Endothelial cell of umbilical vein (primary cell): ENCODE measurements at regions not wholly inside any gene's neighbourhood (a gene's known extent, or its start where the extent isn't known, plus 50 kb on each side); places are given as distances from the start of the nearest gene placed in this dataset.

Experiments used
- BruUV-seq: library from RNA; stranded (reverse); fragments of 400-500 nt; replicated peaks from 2 replicates; lab custom pipeline; 2021; lab: Mats Ljungman, UMichigan
- CTCF ChIA-PET: fragments of 300-600, 350-600 bp; sonication (Branson Sonifier 250); formaldehyde crosslinking; loops from one replicate; lab custom pipeline; 2021; ENCODE audit warnings: antibody characterized with exemption, inconsistent platforms; lab: Charles Lee
- POLR2A ChIA-PET: fragments of 300-600, 350-600 bp; sonication (Branson Sonifier 250); formaldehyde crosslinking; loops from one replicate; lab custom pipeline; 2021; ENCODE audit warnings: antibody characterized with exemption, inconsistent platforms; lab: Charles Lee
- DNase-seq: peaks from one replicate; pipeline ENCODE4 v3.0.0-alpha.2; 2011; ENCODE audit warnings: low read depth, low spot score
- FAIRE-seq: peaks from 2 replicates; lab custom pipeline; 2011; peaks lifted over from hg19 to GRCh38; lab: Jason Lieb, UNC
- H2AFZ ChIP-seq: 2 replicates; pipeline ENCODE4 v1.6.0; 2012; ENCODE audit warnings: low read depth, low read length, control low read depth, inconsistent platforms
- H3K27ac ChIP-seq: 2 replicates; pipeline ENCODE4 v1.5.1; 2011; ENCODE audit warnings: low read depth, mild to moderate bottlenecking, control low read depth, low read length, moderate library complexity; ENCODE audit not compliant: insufficient read depth
- H3K27me3 ChIP-seq, 2 experiments: 2 replicates each; pipeline versions ENCODE4 v1.6.0 to v1.6.1; 2011; ENCODE audit warnings: low read length in 2 of 2, mixed read lengths in 1 of 2; ENCODE audit not compliant: control insufficient read depth in 2 of 2, insufficient read depth in 2 of 2
- H3K36me3 ChIP-seq, 2 experiments: 2 replicates in 1 of 2; 3 replicates in 1 of 2; pipeline ENCODE4 v1.5.1; 2011; ENCODE audit warnings: low read length in 2 of 2, mild to moderate bottlenecking in 1 of 2, moderate library complexity in 1 of 2; ENCODE audit not compliant: control insufficient read depth in 2 of 2, insufficient read depth in 2 of 2; ENCODE audit errors: extremely low read depth in 1 of 2
- H3K4me1 ChIP-seq: 3 replicates; pipeline ENCODE4 v1.5.1; 2011; ENCODE audit warnings: mild to moderate bottlenecking, low read length; ENCODE audit not compliant: control insufficient read depth, insufficient read depth; ENCODE audit errors: extremely low read depth
- H3K4me2 ChIP-seq: 2 replicates; pipeline ENCODE4 v1.6.1; 2011; ENCODE audit warnings: low read length, control low read depth, mixed read lengths; ENCODE audit not compliant: insufficient read depth
- H3K4me3 ChIP-seq, 3 experiments: fragments of 200-600 bp in 1 of 3; sonication (generic), shearing (Covaris generic) in 1 of 3; replicated peaks in 1 of 3; 2 replicates each; pipeline ENCODE4 v1.5.1; 2011 to 2016; ENCODE audit warnings: control low read depth in 3 of 3, low read length in 3 of 3, mild to moderate bottlenecking in 2 of 3, inconsistent platforms in 1 of 3, low read depth in 1 of 3, moderate library complexity in 1 of 3; ENCODE audit not compliant: insufficient read depth in 1 of 3
- H3K79me2 ChIP-seq: 2 replicates; pipeline ENCODE4 v1.6.0; 2012; ENCODE audit warnings: low read length, inconsistent platforms; ENCODE audit not compliant: control insufficient read depth, insufficient read depth
- H3K9ac ChIP-seq: replicated peaks from 2 replicates; pipeline ENCODE3; 2011; ENCODE audit warnings: low read length, control low read depth; ENCODE audit not compliant: insufficient read depth; ENCODE audit errors: extremely low read depth
- H3K9me1 ChIP-seq: replicated peaks from 3 replicates; pipeline ENCODE4 v1.6.0; 2011; ENCODE audit warnings: mild to moderate bottlenecking, low read length; ENCODE audit not compliant: control insufficient read depth, insufficient read depth; ENCODE audit errors: extremely low read depth
- H3K9me3 ChIP-seq: replicated peaks from 2 replicates; pipeline ENCODE4 v1.5.1; 2012; ENCODE audit warnings: low read length, inconsistent platforms; ENCODE audit not compliant: control insufficient read depth, insufficient read depth
- H4K20me1 ChIP-seq: replicated peaks from 2 replicates; pipeline ENCODE3; 2011; ENCODE audit warnings: mild to moderate bottlenecking, low read length; ENCODE audit not compliant: control insufficient read depth, insufficient read depth; ENCODE audit errors: extremely low read depth
- EZH2 ChIP-seq: IDR thresholded peaks from 2 replicates; pipeline ENCODE4 v1.6.1; 2012; ENCODE audit warnings: borderline replicate concordance, low read depth, mild to moderate bottlenecking, moderate library complexity, low read length, inconsistent platforms; ENCODE audit not compliant: severe bottlenecking
- FOS ChIP-seq: IDR thresholded peaks from 2 replicates; pipeline ENCODE4 v1.6.1; 2011; ENCODE audit warnings: mild to moderate bottlenecking, low read length, moderate library complexity, borderline replicate concordance; ENCODE audit not compliant: insufficient read depth
- GATA2 ChIP-seq: IDR thresholded peaks from 2 replicates; pipeline ENCODE4 v1.7.0; 2011; ENCODE audit warnings: low read depth, mild to moderate bottlenecking, moderate library complexity, mixed read lengths, low read length; ENCODE audit not compliant: insufficient read length, insufficient read depth
- JUN ChIP-seq: IDR thresholded peaks from 2 replicates; pipeline ENCODE4 v1.6.1; 2011; ENCODE audit warnings: borderline replicate concordance, low read depth; ENCODE audit not compliant: insufficient read length, insufficient read depth
- MYC ChIP-seq: IDR thresholded peaks from one replicate; pipeline ENCODE4 v1.6.1; 2011; ENCODE audit warnings: mild to moderate bottlenecking, low read depth, low read length
- POLR2A ChIP-seq: IDR thresholded peaks from 2 replicates; pipeline ENCODE4 v1.6.1; 2012; ENCODE audit warnings: low read depth, mild to moderate bottlenecking, control low read depth, low read length
- POLR2AphosphoS5 ChIP-seq: IDR thresholded peaks from 2 replicates; pipeline ENCODE4 v1.6.1; 2012; ENCODE audit warnings: low read depth, mild to moderate bottlenecking, control low read depth, low read length, moderate library complexity; ENCODE audit not compliant: insufficient read depth
- dilution Hi-C: fragments of 300-500 bp; cut with MboI; formaldehyde crosslinking; loops from one replicate; pipeline ENCODE4 v1.15.0; 2019; ENCODE audit warnings: low sequenced_read_pairs; ENCODE audit not compliant: extremely low pct_ligation_motif_present
- intact Hi-C: fragments of 100-400 bp; cut with micrococcal nuclease; formaldehyde crosslinking; loops from one replicate; pipeline ENCODE4 v1.10.0; 2022
- TF ChIP-seq, protein P1 (sequence below), 2 donors: IDR thresholded peaks; 1 replicate in 1 of 2; 2 replicates in 1 of 2; pipeline ENCODE4 v1.5.1; 2011; ENCODE audit warnings: low read length in 2 of 2, mild to moderate bottlenecking in 2 of 2, moderate library complexity in 2 of 2, control low read depth in 1 of 2, inconsistent platforms in 1 of 2, low read depth in 1 of 2; ENCODE audit not compliant: insufficient read depth in 1 of 2; ENCODE audit errors: extremely low read depth in 1 of 2
- TF ChIP-seq, protein P2 (sequence below): IDR thresholded peaks from 2 replicates; pipeline ENCODE4 v1.6.1; 2011; ENCODE audit not compliant: insufficient read depth, insufficient read length

DNA sequence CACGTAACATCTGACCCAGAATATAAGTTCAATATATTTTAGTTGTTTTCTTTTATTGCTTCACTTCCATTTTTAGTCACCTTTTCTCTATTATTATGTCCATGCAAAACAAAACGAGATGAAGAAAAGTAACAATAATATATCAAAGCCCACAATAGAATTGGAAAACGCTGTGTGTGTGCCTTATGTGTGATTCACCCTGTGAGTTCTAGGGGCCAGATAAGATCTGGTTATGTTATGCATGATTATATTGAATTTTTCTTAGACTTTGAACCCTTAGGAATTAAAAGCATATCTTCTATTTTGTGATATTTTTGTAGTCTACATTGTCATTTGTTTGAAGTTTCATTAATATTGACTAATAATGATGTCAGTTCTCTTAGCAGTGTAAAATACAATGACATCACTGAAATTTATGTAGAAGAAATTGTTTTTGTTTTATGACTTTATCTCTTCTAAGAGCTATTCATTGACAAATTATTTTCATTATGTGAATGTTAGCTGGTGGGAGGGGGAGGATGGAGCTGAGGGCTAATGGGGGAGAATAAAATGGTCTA lies 243.6 kb downstream of the TFAP2B start:
- Histone ChIP-seq H3K4me3 (no peak overlapping the region), H4K20me1 (no peaks in the 10 kb centered on the region), H3K9ac (no peak overlapping the region), H3K9me1 (no peaks in the 10 kb centered on the region), H2AFZ (no peak overlapping the region), H3K36me3 (no peaks in the 10 kb centered on the region), H3K27ac (no peak overlapping the region), H3K79me2 (no peaks in the 10 kb centered on the region), H3K27me3 (no peaks in the 10 kb centered on the region), H3K4me1 (no peaks in the 10 kb centered on the region), H3K4me2 (no peak overlapping the region), H3K9me3 (no peaks in the 10 kb centered on the region)
- intact Hi-C loops (no loop called here), dilution Hi-C loops (no loop called here)
- no peak for DNase-seq
- CTCF ChIA-PET, result no interaction called here
- no TSS peak for BruUV-seq
- TF ChIP-seq, protein P1, sequence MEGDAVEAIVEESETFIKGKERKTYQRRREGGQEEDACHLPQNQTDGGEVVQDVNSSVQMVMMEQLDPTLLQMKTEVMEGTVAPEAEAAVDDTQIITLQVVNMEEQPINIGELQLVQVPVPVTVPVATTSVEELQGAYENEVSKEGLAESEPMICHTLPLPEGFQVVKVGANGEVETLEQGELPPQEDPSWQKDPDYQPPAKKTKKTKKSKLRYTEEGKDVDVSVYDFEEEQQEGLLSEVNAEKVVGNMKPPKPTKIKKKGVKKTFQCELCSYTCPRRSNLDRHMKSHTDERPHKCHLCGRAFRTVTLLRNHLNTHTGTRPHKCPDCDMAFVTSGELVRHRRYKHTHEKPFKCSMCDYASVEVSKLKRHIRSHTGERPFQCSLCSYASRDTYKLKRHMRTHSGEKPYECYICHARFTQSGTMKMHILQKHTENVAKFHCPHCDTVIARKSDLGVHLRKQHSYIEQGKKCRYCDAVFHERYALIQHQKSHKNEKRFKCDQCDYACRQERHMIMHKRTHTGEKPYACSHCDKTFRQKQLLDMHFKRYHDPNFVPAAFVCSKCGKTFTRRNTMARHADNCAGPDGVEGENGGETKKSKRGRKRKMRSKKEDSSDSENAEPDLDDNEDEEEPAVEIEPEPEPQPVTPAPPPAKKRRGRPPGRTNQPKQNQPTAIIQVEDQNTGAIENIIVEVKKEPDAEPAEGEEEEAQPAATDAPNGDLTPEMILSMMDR (IDR thresholded peaks at IDR 0.05; ENCODE audit: extremely low read depth in 1 of 2, insufficient read depth in 1 of 2, low read depth in 1 of 2, low read length in 2 of 2), result no peak
- POLR2A ChIA-PET, result no interaction called here
- no peak for FAIRE-seq

DNA sequence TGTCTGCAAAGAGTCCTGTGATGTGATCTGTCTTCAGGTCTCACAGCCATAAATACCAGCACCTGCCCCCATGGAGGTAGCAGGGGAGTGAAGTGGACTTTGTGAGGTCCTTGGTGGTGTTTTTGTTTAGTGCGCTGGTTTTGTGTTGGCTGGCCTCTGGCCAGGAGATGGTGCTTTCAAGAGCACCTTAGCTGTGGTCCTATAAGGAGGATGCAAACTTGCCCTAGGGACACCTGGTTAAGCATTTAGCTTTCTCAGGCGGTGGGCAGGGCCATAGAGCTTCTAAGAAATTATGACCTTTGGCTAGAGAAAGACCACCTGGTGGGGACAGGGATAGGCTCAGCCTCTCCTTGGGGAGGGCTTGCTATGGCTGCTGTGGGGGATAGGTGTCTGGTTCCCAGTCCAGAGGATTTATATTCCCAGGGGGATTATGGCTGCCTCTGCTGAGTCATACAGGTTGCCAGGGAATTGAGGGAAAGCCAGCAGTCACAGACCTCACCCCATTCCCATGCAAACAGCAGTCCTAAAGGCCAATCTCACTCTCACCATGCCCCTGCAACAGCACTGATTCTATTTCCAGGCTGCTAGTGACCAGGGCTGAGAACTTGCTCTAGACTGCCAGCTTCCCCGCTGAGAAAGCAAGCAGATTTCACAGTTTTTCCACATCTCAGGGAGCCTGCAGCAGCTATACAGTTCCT lies 259.3 kb downstream of the TFAP2B start:
- no peak overlapping the region for H3K27ac ChIP-seq
- H3K36me3 ChIP-seq, result no peaks in the 10 kb centered on the region
- no peaks in the 10 kb centered on the region for H3K4me1 ChIP-seq
- no peaks in the 10 kb centered on the region for H4K20me1 ChIP-seq
- POLR2A ChIA-PET, result no interaction called here
- H3K4me2 ChIP-seq, result no peak overlapping the region
- H3K27me3 ChIP-seq, result no peaks in the 10 kb centered on the region
- CTCF ChIA-PET, result no interaction called here
- peaks cover 2% of the 10 kb centered on the region for H3K9me3 ChIP-seq
- no peak overlapping the region for H2AFZ ChIP-seq
- TF ChIP-seq, protein P1 (IDR thresholded peaks at IDR 0.05; ENCODE audit: extremely low read depth in 1 of 2, insufficient read depth in 1 of 2, low read depth in 1 of 2, low read length in 2 of 2), result no peak
- no peak for TF ChIP-seq POLR2A
- TF ChIP-seq, protein P2, sequence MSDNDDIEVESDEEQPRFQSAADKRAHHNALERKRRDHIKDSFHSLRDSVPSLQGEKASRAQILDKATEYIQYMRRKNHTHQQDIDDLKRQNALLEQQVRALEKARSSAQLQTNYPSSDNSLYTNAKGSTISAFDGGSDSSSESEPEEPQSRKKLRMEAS, result no peak
- TF ChIP-seq JUN, result no peak
- no peak for TF ChIP-seq POLR2AphosphoS5
- no peak for TF ChIP-seq EZH2
- TF ChIP-seq MYC, result no peak
- no peak for TF ChIP-seq GATA2
- no peak for TF ChIP-seq FOS
- BruUV-seq, result no TSS peak
- dilution Hi-C loops (no loop called here), intact Hi-C loops (no loop called here)
- DNase-seq (no peak), FAIRE-seq (no peak)
- H3K4me3 ChIP-seq, result no peak overlapping the region
- no peak overlapping the region for H3K9ac ChIP-seq
- no peaks in the 10 kb centered on the region for H3K9me1 ChIP-seq
- H3K79me2 ChIP-seq, result no peaks in the 10 kb centered on the region
